Amniotic epithelial cell (primary cell): ENCODE measurements at regions not wholly inside any gene's neighbourhood (a gene's known extent, or its start where the extent isn't known, plus 50 kb on each side); places are given as distances from the start of the nearest gene placed in this dataset.

ENCODE experiments used
- DNase-seq: peaks from one replicate; pipeline ENCODE4 v3.0.0-alpha.2; 2010; ENCODE audit warnings: low read depth

- DNase-seq, result no peak
These were observed 62.8 kb upstream of the PRKCQ start for GRCh38 chr10:6642876-6643275.

GRCh38 chr10:6640433-6641040, 60.5 kb upstream of the PRKCQ start:
- no peak for DNase-seq

- DNase-seq, result no peak
These were observed 57.0 kb upstream of the PRKCQ start for GRCh38 chr10:6637053-6637452.

- DNase-seq, result no peak
These were observed 55.7 kb upstream of the PRKCQ start for GRCh38 chr10:6635784-6636183.
